ENCODE measurements at regions not wholly inside any gene's neighbourhood (a gene's known extent, or its start where the extent isn't known, plus 50 kb on each side); places are given as distances from the start of the nearest gene placed in this dataset.

GRCh38 chr4:15232366-15233263 is 195.2 kb upstream of the C1QTNF7 start:
- no peak for DNase-seq

GRCh38 chr4:15233264-15233597 is 194.6 kb upstream of the C1QTNF7 start:
- DNase-seq = peak in 1 of 6 experiments; percentile 8

- peak in 2 of 6 experiments; percentile 24 to 27 for DNase-seq
Observed at GRCh38 chr4:15233626-15234025, 194.2 kb upstream of the C1QTNF7 start.

- peak in 1 of 6 experiments; percentile 2 for DNase-seq
Observed at GRCh38 chr4:15234116-15234855, 193.5 kb upstream of the C1QTNF7 start.

GRCh38 chr4:15234856-15235126 is 193.0 kb upstream of the C1QTNF7 start:
- no peak for DNase-seq

GRCh38 chr4:15235135-15235534 is 192.7 kb upstream of the C1QTNF7 start:
- DNase-seq = no peak

- no peak for DNase-seq
Observed at GRCh38 chr4:15237648-15238230, 190.1 kb upstream of the C1QTNF7 start.

GRCh38 chr4:15238720-15239119 is 189.1 kb upstream of the C1QTNF7 start:
- DNase-seq = peak in 3 of 6 experiments; percentile 16 to 33 (median 18)

GRCh38 chr4:15239866-15240265 is 188.0 kb upstream of the C1QTNF7 start:
- no peak for DNase-seq

GRCh38 chr4:15240764-15241163 is 187.1 kb upstream of the C1QTNF7 start:
- no peak for DNase-seq

GRCh38 chr4:15242021-15242420 is 185.8 kb upstream of the C1QTNF7 start:
- DNase-seq = no peak

- no peak for DNase-seq
Observed at GRCh38 chr4:15244354-15244753, 183.5 kb upstream of the C1QTNF7 start.

GRCh38 chr4:15245006-15245530 is 182.8 kb upstream of the C1QTNF7 start:
- no peak for DNase-seq

- DNase-seq = no peak
Observed at GRCh38 chr4:15250021-15250441, 177.8 kb upstream of the C1QTNF7 start.

- no peak for DNase-seq
Observed at GRCh38 chr4:15253349-15253748, 174.5 kb upstream of the C1QTNF7 start.

GRCh38 chr4:15254236-15254880 is 173.5 kb upstream of the C1QTNF7 start:
- no peak for DNase-seq

GRCh38 chr4:15255537-15255936 is 172.3 kb upstream of the C1QTNF7 start:
- no peak for DNase-seq

GRCh38 chr4:15260758-15261157 is 167.1 kb upstream of the C1QTNF7 start:
- no peak for DNase-seq

- DNase-seq = no peak
Observed at GRCh38 chr4:15262396-15262795, 165.4 kb upstream of the C1QTNF7 start.

- no peak for DNase-seq
Observed at GRCh38 chr4:15270201-15270600, 157.6 kb upstream of the C1QTNF7 start.

- no peak for DNase-seq
Observed at GRCh38 chr4:15286041-15286440, 141.8 kb upstream of the C1QTNF7 start.

- DNase-seq = no peak
Observed at GRCh38 chr4:15291122-15291521, 136.7 kb upstream of the C1QTNF7 start.

- no peak for DNase-seq
Observed at GRCh38 chr4:15293711-15294110, 134.1 kb upstream of the C1QTNF7 start.

All from stimulated activated naive CD4-positive, alpha-beta T cell (primary cell).